ENCODE measurements at regions not wholly inside any gene's neighbourhood (a gene's known extent, or its start where the extent isn't known, plus 50 kb on each side); places are given as distances from the start of the nearest gene placed in this dataset.

DNA sequence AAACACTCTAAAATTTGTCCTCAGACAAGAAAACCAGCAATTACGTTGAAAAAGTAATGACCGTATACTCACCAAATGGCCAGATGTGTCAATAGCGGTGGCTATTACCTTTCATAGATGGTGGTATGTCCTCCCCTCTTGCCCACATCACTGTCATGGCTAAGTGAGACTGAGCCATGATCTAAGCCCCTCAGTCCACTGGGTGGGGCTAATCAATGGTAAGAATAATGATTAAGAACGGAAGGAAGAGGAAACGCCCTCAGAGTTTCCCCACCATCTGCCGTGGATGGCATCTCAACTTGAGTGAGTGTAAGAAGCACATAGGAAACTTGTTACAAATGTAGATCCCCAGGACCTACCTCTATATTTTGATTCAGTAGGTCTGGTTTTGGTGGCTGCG lies 65.8 kb upstream of the EFEMP1 start:
- TF ChIP-seq, protein P1, sequence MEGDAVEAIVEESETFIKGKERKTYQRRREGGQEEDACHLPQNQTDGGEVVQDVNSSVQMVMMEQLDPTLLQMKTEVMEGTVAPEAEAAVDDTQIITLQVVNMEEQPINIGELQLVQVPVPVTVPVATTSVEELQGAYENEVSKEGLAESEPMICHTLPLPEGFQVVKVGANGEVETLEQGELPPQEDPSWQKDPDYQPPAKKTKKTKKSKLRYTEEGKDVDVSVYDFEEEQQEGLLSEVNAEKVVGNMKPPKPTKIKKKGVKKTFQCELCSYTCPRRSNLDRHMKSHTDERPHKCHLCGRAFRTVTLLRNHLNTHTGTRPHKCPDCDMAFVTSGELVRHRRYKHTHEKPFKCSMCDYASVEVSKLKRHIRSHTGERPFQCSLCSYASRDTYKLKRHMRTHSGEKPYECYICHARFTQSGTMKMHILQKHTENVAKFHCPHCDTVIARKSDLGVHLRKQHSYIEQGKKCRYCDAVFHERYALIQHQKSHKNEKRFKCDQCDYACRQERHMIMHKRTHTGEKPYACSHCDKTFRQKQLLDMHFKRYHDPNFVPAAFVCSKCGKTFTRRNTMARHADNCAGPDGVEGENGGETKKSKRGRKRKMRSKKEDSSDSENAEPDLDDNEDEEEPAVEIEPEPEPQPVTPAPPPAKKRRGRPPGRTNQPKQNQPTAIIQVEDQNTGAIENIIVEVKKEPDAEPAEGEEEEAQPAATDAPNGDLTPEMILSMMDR (IDR thresholded peaks at IDR 0.05; ENCODE audit: insufficient read depth, low read length, poor library complexity, severe bottlenecking): no peak
- H3K36me3 ChIP-seq (ENCODE audit: control insufficient read depth, insufficient read depth, low read length): no peaks in the 10 kb centered on the region
- no peak for DNase-seq (ENCODE audit: extremely low read depth, insufficient read length)
- H3K4me3 ChIP-seq (replicated peaks; ENCODE audit: low read depth, low read length): no peak overlapping the region
- H3K27me3 ChIP-seq (replicated peaks; ENCODE audit: control insufficient read depth, insufficient read depth, low read length): no peaks in the 10 kb centered on the region; the same call in 1 of the 2 replicates

DNA sequence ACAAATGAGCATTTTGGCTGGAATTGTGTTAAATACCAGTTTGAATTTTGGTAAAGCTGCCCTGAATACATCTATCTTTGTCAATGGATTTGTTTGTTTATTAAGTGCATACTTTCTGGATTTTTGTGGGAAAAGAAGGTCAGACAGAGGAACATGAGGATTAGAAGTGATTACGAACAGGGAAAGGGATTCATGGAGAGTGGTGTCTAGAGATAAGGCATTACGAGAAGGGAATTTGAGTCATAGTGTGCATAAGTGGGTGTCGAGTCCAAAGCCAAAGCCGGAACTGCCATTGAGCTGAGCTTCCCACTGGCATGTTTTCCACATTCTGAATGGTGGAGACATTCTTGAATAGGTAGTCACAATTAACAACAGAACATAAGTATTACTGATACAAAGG lies 68.9 kb upstream of the EFEMP1 start:
- no peak overlapping the region for H3K4me3 ChIP-seq (replicated peaks; ENCODE audit: low read depth, low read length)
- no peak for DNase-seq (ENCODE audit: extremely low read depth, insufficient read length)

DNA sequence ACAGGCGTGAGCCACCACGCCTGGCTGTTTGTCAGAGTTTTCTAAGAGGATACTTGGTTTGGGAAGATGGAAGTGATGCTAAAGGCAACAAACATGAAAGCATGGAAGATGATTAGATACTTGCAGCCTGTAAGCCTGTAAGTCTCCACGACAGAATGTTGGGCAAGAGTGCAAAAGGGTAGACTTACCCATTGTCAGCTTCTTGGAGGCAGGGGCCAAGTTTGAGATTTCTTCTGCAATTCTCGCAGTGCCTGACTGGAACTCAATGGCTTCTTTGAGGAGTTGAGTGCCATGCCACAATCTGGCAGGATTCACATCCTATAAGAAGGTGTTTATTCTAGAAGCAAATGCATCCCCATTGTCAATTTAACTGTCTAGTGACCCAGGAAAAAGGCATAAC lies 70.1 kb upstream of the EFEMP1 start:
- Histone ChIP-seq H3K36me3 (ENCODE audit: control insufficient read depth, insufficient read depth, low read length) (no peaks in the 10 kb centered on the region), H3K4me3 (replicated peaks; ENCODE audit: low read depth, low read length) (no peak overlapping the region), H3K27me3 (replicated peaks; ENCODE audit: control insufficient read depth, insufficient read depth, low read length) (no peaks in the 10 kb centered on the region; the same call in 1 of the 2 replicates)
- DNase-seq (ENCODE audit: extremely low read depth, insufficient read length): no peak
- TF ChIP-seq, protein P1 (IDR thresholded peaks at IDR 0.05; ENCODE audit: insufficient read depth, low read length, poor library complexity, severe bottlenecking): no peak

More for the DNA sequence above, 68.9 kb upstream of the EFEMP1 start:
- Histone ChIP-seq H3K27me3 (replicated peaks; ENCODE audit: control insufficient read depth, insufficient read depth, low read length) (no peaks in the 10 kb centered on the region; the same call in 1 of the 2 replicates), H3K36me3 (ENCODE audit: control insufficient read depth, insufficient read depth, low read length) (no peaks in the 10 kb centered on the region)
- TF ChIP-seq, protein P1 (IDR thresholded peaks at IDR 0.05; ENCODE audit: insufficient read depth, low read length, poor library complexity, severe bottlenecking): no peak

DNA sequence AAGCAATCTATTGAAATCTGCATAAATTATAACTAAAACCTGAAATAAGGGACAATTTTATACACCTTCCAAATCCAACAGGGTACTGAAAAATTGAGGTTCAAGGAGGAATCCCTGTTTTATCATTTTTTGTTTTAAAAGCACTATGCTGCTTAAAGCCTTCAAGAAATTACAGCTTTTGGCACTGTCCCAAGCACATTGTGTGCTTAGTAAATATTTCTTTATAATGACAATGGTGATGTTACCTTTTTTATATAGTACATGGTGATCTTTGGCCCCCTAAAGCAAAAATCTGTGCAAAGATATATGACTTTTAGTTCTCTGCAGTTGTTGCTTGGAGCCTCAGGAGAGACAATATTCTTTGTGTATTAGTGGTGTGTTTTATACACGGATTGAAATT lies 71.6 kb upstream of the EFEMP1 start:
- no peaks in the 10 kb centered on the region for H3K36me3 ChIP-seq (ENCODE audit: control insufficient read depth, insufficient read depth, low read length)
- DNase-seq (ENCODE audit: extremely low read depth, insufficient read length): no peak
- no peaks in the 10 kb centered on the region; the same call in 1 of the 2 replicates for H3K27me3 ChIP-seq (replicated peaks; ENCODE audit: control insufficient read depth, insufficient read depth, low read length)
- TF ChIP-seq, protein P1 (IDR thresholded peaks at IDR 0.05; ENCODE audit: insufficient read depth, low read length, poor library complexity, severe bottlenecking): no peak
- H3K4me3 ChIP-seq (replicated peaks; ENCODE audit: low read depth, low read length): no peak overlapping the region

DNA sequence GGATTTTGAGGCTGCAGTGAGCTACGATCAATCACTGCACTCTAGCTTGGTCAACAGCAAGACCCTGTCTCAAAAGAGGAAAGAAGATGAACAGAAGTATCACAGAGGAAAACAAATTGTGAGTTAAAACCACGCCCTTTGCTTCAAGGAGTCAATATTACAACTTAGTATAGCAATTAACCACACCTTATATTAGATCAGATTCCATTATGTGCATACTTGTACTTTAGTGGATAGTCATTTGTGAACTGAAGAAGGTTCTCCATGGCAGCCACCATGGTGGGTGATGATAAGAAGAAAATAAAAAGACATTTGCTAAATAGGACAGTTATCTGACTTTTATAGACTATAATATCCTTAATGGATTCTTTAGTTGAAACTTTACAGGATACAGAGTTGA lies 72.3 kb upstream of the EFEMP1 start:
- DNase-seq (ENCODE audit: extremely low read depth, insufficient read length): no peak
- Histone ChIP-seq H3K27me3 (replicated peaks; ENCODE audit: control insufficient read depth, insufficient read depth, low read length) (no peaks in the 10 kb centered on the region; the same call in 1 of the 2 replicates), H3K36me3 (ENCODE audit: control insufficient read depth, insufficient read depth, low read length) (no peaks in the 10 kb centered on the region), H3K4me3 (replicated peaks; ENCODE audit: low read depth, low read length) (no peak overlapping the region)
- TF ChIP-seq, protein P1 (IDR thresholded peaks at IDR 0.05; ENCODE audit: insufficient read depth, low read length, poor library complexity, severe bottlenecking): no peak

DNA sequence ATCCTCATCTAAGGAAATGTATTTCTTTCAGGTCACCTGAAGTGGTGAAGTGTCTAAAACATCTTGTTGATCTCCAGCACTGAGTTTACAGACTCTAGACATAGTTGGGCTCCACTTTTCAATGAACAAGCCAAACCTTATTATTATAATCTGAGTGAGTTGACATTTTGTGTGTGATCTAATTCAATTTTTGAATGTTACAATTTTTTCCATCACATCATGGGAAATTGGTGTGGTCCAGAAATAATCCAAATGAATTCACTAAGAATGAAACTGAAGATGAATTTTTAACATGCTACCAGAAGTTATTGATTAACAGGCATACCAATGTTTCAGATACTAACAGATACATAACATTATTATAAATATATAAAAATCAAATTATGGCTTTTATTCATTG lies 75.6 kb upstream of the EFEMP1 start:
- TF ChIP-seq, protein P1 (IDR thresholded peaks at IDR 0.05; ENCODE audit: insufficient read depth, low read length, poor library complexity, severe bottlenecking): no peak
- H3K36me3 ChIP-seq (ENCODE audit: control insufficient read depth, insufficient read depth, low read length): no peaks in the 10 kb centered on the region
- no peak overlapping the region for H3K4me3 ChIP-seq (replicated peaks; ENCODE audit: low read depth, low read length)
- no peak for DNase-seq (ENCODE audit: extremely low read depth, insufficient read length)
- no peaks in the 10 kb centered on the region for H3K27me3 ChIP-seq (replicated peaks; ENCODE audit: control insufficient read depth, insufficient read depth, low read length)
